ENCODE measurements at regions not wholly inside any gene's neighbourhood (a gene's known extent, or its start where the extent isn't known, plus 50 kb on each side); places are given as distances from the start of the nearest gene placed in this dataset.

GRCh38 chr6:22036275-22036674 is 260.6 kb downstream of the PRL start:
- no peak for DNase-seq (ENCODE audit: low read depth, low spot score)
- dilution Hi-C loops (cut with MboI; ENCODE audit: extremely low pct_ligation_motif_present, low sequenced_read_pairs): no loop called here
- H3K27me3 ChIP-seq (ENCODE audit: control insufficient read depth, extremely low read depth, insufficient read depth, low read length): no peaks in the 10 kb centered on the region
- no peaks in the 10 kb centered on the region for H3K9me1 ChIP-seq (ENCODE audit: control insufficient read depth, extremely low read depth, insufficient read depth, low read length)
- FAIRE-seq: no peak
- no peaks in the 10 kb centered on the region for H4K20me1 ChIP-seq (ENCODE audit: control insufficient read depth, extremely low read depth, insufficient read depth, low read length)
- TF ChIP-seq CTCF (optimal IDR thresholded peaks at IDR 0.05 in 1 of 3, IDR thresholded peaks at IDR 0.05 in 1 of 3, conservative IDR thresholded peaks at IDR 0.05 in 1 of 3; ENCODE audit: extremely low read depth in 1 of 3, insufficient read depth in 2 of 3, low read length in 3 of 3) (no peak), EZH2 (IDR thresholded peaks at IDR 0.05; ENCODE audit: low read length) (no peak)
- H3K9me3 ChIP-seq (ENCODE audit: control insufficient read depth, low read depth, low read length): no peaks in the 10 kb centered on the region
- H3K4me2 ChIP-seq (ENCODE audit: control insufficient read depth, extremely low read depth, insufficient read depth, low read depth, low read length): no peak overlapping the region
- H3K79me2 ChIP-seq (ENCODE audit: control insufficient read depth, insufficient read depth, low read length): no peaks in the 10 kb centered on the region
- no peak overlapping the region for H2AFZ ChIP-seq (ENCODE audit: control insufficient read depth, low read length)
- no peak overlapping the region for H3K4me3 ChIP-seq (ENCODE audit: control insufficient read depth in 2 of 3, extremely low read depth in 1 of 3, insufficient read depth in 2 of 3, low read depth in 1 of 3, low read length in 3 of 3)
- H3K36me3 ChIP-seq (ENCODE audit: control insufficient read depth in 2 of 2, extremely low read depth in 1 of 2, insufficient read depth in 2 of 2, low read length in 2 of 2): no peaks in the 10 kb centered on the region
- H3K9ac ChIP-seq (ENCODE audit: control insufficient read depth, extremely low read depth, insufficient read depth, low read length): no peak overlapping the region
- H3K4me1 ChIP-seq (ENCODE audit: control insufficient read depth, extremely low read depth, insufficient read depth, low read length): peaks cover 3% of the 10 kb centered on the region
- no peak overlapping the region for H3K27ac ChIP-seq (ENCODE audit: control insufficient read depth, insufficient read depth, low read length)

GRCh38 chr6:22036699-22037098 is 260.1 kb downstream of the PRL start:
- dilution Hi-C loops (cut with MboI; ENCODE audit: extremely low pct_ligation_motif_present, low sequenced_read_pairs): no loop called here

More at GRCh38 chr6:22036699-22037098, 260.1 kb downstream of the PRL start:
- Histone ChIP-seq H3K4me2 (ENCODE audit: control insufficient read depth, extremely low read depth, insufficient read depth, low read depth, low read length) (no peak overlapping the region), H3K36me3 (ENCODE audit: control insufficient read depth in 2 of 2, extremely low read depth in 1 of 2, insufficient read depth in 2 of 2, low read length in 2 of 2) (no peaks in the 10 kb centered on the region), H3K27me3 (ENCODE audit: control insufficient read depth, extremely low read depth, insufficient read depth, low read length) (no peaks in the 10 kb centered on the region), H3K9me1 (ENCODE audit: control insufficient read depth, extremely low read depth, insufficient read depth, low read length) (no peaks in the 10 kb centered on the region), H3K27ac (ENCODE audit: control insufficient read depth, insufficient read depth, low read length) (no peak overlapping the region), H2AFZ (ENCODE audit: control insufficient read depth, low read length) (no peak overlapping the region), H3K4me3 (ENCODE audit: control insufficient read depth in 2 of 3, extremely low read depth in 1 of 3, insufficient read depth in 2 of 3, low read depth in 1 of 3, low read length in 3 of 3) (no peak overlapping the region), H4K20me1 (ENCODE audit: control insufficient read depth, extremely low read depth, insufficient read depth, low read length) (no peaks in the 10 kb centered on the region), H3K4me1 (ENCODE audit: control insufficient read depth, extremely low read depth, insufficient read depth, low read length) (peaks cover 3% of the 10 kb centered on the region), H3K9me3 (ENCODE audit: control insufficient read depth, low read depth, low read length) (no peaks in the 10 kb centered on the region), H3K9ac (ENCODE audit: control insufficient read depth, extremely low read depth, insufficient read depth, low read length) (no peak overlapping the region), H3K79me2 (ENCODE audit: control insufficient read depth, insufficient read depth, low read length) (no peaks in the 10 kb centered on the region)
- DNase-seq (ENCODE audit: low read depth, low spot score) (no peak), FAIRE-seq (no peak)
- TF ChIP-seq CTCF (optimal IDR thresholded peaks at IDR 0.05 in 1 of 3, IDR thresholded peaks at IDR 0.05 in 1 of 3, conservative IDR thresholded peaks at IDR 0.05 in 1 of 3; ENCODE audit: extremely low read depth in 1 of 3, insufficient read depth in 2 of 3, low read length in 3 of 3) (no peak), EZH2 (IDR thresholded peaks at IDR 0.05; ENCODE audit: low read length) (no peak)

Data from keratinocyte (primary cell).